ENCODE measurements at regions not wholly inside any gene's neighbourhood (a gene's known extent, or its start where the extent isn't known, plus 50 kb on each side); places are given as distances from the start of the nearest gene placed in this dataset.

- H3K4me2 ChIP-seq (ENCODE audit: insufficient read depth, low read length), result no peak overlapping the region
- no peaks in the 10 kb centered on the region for H3K36me3 ChIP-seq (ENCODE audit: control insufficient read depth in 2 of 2, extremely low read depth in 1 of 2, insufficient read depth in 2 of 2, low read length in 2 of 2)
- peaks cover 25 to 38% of the 10 kb centered on the region in 2 experiments for H3K27me3 ChIP-seq (ENCODE audit: control insufficient read depth in 2 of 2, insufficient read depth in 2 of 2, low read length in 2 of 2)
- dilution Hi-C loops (cut with MboI; ENCODE audit: extremely low pct_ligation_motif_present, low sequenced_read_pairs) (no loop called here), intact Hi-C loops (cut with micrococcal nuclease) (no loop called here)
- no peak overlapping the region for H2AFZ ChIP-seq (ENCODE audit: low read depth, low read length)
- H4K20me1 ChIP-seq (replicated peaks; ENCODE audit: control insufficient read depth, extremely low read depth, insufficient read depth, low read length), result no peaks in the 10 kb centered on the region
- ChIA-PET POLR2A (no interaction called here), CTCF (interaction anchor here (1.0 kb wide), 1 partner anchor 408 kb away, joined by 3 read pairs; no protein-coding TSS in a partner anchor)
- no peak overlapping the region for H3K4me3 ChIP-seq (replicated peaks in 1 of 3; ENCODE audit: insufficient read depth in 1 of 3, low read depth in 1 of 3, low read length in 3 of 3)
- FAIRE-seq (no peak), DNase-seq (ENCODE audit: low read depth, low spot score) (no peak)
- BruUV-seq (replicated peaks), result no TSS peak
- H3K27ac ChIP-seq (ENCODE audit: insufficient read depth, low read depth, low read length), result no peak overlapping the region
- no peaks in the 10 kb centered on the region for H3K9me3 ChIP-seq (replicated peaks; ENCODE audit: control insufficient read depth, insufficient read depth, low read length)
- TF ChIP-seq JUN (IDR thresholded peaks at IDR 0.05; ENCODE audit: borderline replicate concordance, insufficient read depth, insufficient read length, low read depth) (no peak), FOS (IDR thresholded peaks at IDR 0.05; ENCODE audit: borderline replicate concordance, insufficient read depth, low read length) (no peak), EZH2 (IDR thresholded peaks at IDR 0.05; ENCODE audit: borderline replicate concordance, low read depth, low read length, severe bottlenecking) (no peak), MYC (IDR thresholded peaks at IDR 0.05; ENCODE audit: low read depth, low read length) (no peak), GATA2 (IDR thresholded peaks at IDR 0.05; ENCODE audit: insufficient read depth, insufficient read length, low read depth, low read length) (no peak), CTCF (IDR thresholded peaks at IDR 0.05; ENCODE audit: extremely low read depth in 1 of 2, insufficient read depth in 1 of 2, low read depth in 1 of 2, low read length in 2 of 2) (no peak), POLR2AphosphoS5 (IDR thresholded peaks at IDR 0.05; ENCODE audit: insufficient read depth, low read depth, low read length) (no peak), POLR2A (IDR thresholded peaks at IDR 0.05; ENCODE audit: low read depth, low read length) (no peak)
- TF ChIP-seq, protein P1, sequence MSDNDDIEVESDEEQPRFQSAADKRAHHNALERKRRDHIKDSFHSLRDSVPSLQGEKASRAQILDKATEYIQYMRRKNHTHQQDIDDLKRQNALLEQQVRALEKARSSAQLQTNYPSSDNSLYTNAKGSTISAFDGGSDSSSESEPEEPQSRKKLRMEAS (IDR thresholded peaks at IDR 0.05; ENCODE audit: insufficient read depth, insufficient read length), result no peak
- no peak overlapping the region for H3K9ac ChIP-seq (replicated peaks; ENCODE audit: extremely low read depth, insufficient read depth, low read length)
- H3K4me1 ChIP-seq (ENCODE audit: control insufficient read depth, extremely low read depth, insufficient read depth, low read length), result no peaks in the 10 kb centered on the region
- no peaks in the 10 kb centered on the region for H3K79me2 ChIP-seq (ENCODE audit: control insufficient read depth, insufficient read depth, low read length)
- no peaks in the 10 kb centered on the region for H3K9me1 ChIP-seq (replicated peaks; ENCODE audit: control insufficient read depth, extremely low read depth, insufficient read depth, low read length)
These were observed 58.5 kb upstream of the ARGLU1 start for GRCh38 chr13:106626473-106626872.
